HG02763 (cell line): ENCODE measurements at regions not wholly inside any gene's neighbourhood (a gene's known extent, or its start where the extent isn't known, plus 50 kb on each side); places are given as distances from the start of the nearest gene placed in this dataset.
A peak's percentile ranks its signal among the peaks of the same experiment; 100 is the strongest.

Source experiments
- ATAC-seq: cut with Tn5 transposase; IDR thresholded peaks from one replicate; pipeline ENCODE4 v1.9.1; 2021; ENCODE audit warnings: mild to moderate bottlenecking, moderate library complexity; ENCODE audit not compliant: unreplicated experiment

DNA sequence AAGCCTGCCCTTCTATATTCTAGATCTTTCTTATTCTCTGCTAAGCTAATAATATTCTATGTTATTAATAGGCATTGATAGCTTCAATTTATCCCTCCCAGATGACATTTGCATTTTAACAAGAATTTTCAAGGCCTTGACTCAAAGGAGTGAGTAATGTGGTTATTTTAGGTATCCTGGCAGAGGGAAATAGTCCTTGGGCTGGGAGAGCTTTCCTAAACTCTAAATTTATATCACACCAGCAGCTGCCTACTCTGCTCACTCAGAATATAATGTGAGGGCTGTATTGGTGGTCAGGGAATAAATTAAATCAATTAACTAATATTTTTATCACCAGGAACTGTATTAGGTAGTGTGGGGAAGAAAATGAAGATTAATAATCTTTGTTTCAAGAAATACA is 74.8 kb upstream of the ADAM23 start:
- no peak for ATAC-seq

- no peak for ATAC-seq
Observed at GRCh38 chr2:206368933-206369569, 74.3 kb upstream of the ADAM23 start.

- ATAC-seq = no peak
Observed at GRCh38 chr2:206375956-206376355, 67.4 kb upstream of the ADAM23 start.

GRCh38 chr2:206378835-206379234 is 64.5 kb upstream of the ADAM23 start:
- ATAC-seq = no peak

- no peak for ATAC-seq
Observed at GRCh38 chr2:206379266-206379665, 64.1 kb upstream of the ADAM23 start.

GRCh38 chr2:206379886-206380285 is 63.4 kb upstream of the ADAM23 start:
- no peak for ATAC-seq

- no peak for ATAC-seq
Observed at GRCh38 chr2:206381881-206382280, 61.5 kb upstream of the ADAM23 start.

GRCh38 chr2:206383669-206384068 is 59.7 kb upstream of the ADAM23 start:
- no peak for ATAC-seq

- no peak for ATAC-seq
Observed at GRCh38 chr2:206387808-206388207, 55.5 kb upstream of the ADAM23 start.

DNA sequence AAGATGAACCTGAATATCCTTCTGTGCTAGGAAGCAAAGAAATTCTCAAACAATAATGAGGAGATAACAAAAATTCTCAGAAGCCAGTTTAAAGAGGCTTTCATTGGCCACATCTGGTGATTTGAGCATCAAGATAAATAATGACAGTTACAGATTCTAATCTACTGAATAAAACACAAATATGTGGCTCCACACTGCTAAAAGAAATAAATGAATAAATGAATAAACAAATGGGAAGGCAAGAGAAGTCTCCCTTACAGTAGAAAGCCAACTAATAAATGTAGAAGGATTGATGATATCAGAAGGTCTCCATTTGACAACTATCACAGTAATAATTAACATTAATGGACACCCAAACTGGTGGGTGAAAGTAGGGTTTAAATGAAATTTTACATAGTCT is 54.6 kb upstream of the ADAM23 start:
- no peak for ATAC-seq

DNA sequence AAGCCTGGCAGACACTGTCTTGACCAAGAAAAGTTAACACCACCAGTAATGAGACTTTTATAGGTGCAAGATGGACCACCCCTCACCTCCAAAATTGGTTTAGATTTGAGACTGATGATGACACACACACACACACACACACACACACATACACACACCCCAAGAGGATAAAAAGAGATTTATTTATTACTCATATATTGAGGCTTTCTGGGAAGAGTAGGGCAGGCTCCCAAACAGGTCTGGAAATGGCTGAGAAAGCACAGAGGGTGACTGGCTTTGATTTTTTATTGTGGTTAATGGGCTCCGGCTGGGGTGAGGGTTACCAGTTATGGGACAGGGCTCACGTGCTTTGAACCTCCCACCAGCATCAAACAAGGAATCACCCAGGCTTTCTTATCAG is 54.2 kb upstream of the ADAM23 start:
- no peak for ATAC-seq

DNA sequence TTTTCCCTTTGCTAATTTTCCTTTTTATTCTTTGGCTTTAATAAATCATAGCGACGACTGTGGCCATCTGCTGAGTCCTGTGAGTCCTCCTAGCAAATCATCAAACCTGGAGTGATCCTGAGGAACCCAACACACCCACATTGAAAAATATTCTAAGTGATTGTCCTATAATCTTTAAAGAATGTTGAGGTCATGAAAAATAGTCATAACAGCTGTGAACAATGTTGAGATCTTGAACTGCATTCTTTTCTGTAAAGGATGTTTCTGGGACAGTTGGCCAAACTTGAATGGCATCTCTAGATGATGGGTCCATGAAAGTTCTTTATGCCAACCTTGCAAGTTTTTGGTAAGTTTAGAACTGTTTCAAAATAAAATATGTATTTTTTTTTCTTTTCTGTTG is 53.2 kb upstream of the ADAM23 start:
- ATAC-seq = no peak

GRCh38 chr2:206392118-206392517 is 51.2 kb upstream of the ADAM23 start:
- peak; percentile 95 for ATAC-seq
